ENCODE measurements at regions not wholly inside any gene's neighbourhood (a gene's known extent, or its start where the extent isn't known, plus 50 kb on each side); places are given as distances from the start of the nearest gene placed in this dataset.
"Not testable (repeated sequence)": the region's sequence is repeated elsewhere in the genome, so short reads cannot be mapped to it uniquely, and the experiment has no call there.

DNA sequence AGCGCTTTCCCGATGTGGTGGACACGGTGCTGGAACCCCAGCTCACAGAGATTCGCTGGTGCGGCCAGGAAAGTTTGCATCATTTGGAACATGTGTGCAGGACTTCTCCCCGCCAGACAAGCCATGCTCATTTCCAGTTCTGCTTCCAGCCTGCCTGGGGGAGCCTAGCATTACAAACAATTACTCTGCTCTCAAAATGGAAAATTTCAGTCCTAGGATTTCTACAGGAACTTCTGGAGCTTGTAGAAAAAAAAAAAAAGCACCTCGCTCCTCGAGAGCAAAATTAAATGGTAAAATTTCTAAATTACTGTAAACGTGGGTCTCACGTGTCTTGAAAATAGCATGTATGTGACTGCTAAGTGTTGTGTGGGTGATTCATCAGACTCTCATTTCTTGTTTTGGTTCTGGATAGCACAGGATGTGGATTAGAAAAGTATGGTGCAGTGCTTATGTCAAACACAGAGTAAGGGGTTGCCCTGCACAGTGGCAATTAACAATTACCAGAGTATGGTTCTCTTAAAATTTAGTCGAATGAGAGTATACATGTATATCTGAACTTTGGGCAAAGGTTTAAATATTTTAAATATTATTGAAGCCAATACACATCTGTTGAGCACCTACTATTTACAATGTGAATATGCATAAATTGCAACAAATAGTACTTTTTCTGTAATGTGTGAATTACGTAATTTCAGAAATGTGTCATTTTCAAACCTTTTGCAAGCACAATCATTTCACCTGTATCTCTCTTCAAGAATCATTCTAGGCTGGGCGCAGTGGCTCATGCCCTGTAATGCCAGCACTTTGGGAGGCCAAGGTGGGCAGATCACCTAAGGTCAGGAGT is 61.8 kb upstream of the PTGFRN start:
- H3K36me3 ChIP-seq = no peaks in the 10 kb centered on the region
- H3K27ac ChIP-seq = peak overlapping the region in 2 of 4 donors; percentile 43 to 47
- no peaks in the 10 kb centered on the region for H3K27me3 ChIP-seq
- TF ChIP-seq POLR2A (IDR thresholded peaks at IDR 0.05) (no peak), POLR2AphosphoS5 (IDR thresholded peaks at IDR 0.05) (no peak), EP300 (IDR thresholded peaks at IDR 0.05) (no peak)
- TF ChIP-seq, protein P1, sequence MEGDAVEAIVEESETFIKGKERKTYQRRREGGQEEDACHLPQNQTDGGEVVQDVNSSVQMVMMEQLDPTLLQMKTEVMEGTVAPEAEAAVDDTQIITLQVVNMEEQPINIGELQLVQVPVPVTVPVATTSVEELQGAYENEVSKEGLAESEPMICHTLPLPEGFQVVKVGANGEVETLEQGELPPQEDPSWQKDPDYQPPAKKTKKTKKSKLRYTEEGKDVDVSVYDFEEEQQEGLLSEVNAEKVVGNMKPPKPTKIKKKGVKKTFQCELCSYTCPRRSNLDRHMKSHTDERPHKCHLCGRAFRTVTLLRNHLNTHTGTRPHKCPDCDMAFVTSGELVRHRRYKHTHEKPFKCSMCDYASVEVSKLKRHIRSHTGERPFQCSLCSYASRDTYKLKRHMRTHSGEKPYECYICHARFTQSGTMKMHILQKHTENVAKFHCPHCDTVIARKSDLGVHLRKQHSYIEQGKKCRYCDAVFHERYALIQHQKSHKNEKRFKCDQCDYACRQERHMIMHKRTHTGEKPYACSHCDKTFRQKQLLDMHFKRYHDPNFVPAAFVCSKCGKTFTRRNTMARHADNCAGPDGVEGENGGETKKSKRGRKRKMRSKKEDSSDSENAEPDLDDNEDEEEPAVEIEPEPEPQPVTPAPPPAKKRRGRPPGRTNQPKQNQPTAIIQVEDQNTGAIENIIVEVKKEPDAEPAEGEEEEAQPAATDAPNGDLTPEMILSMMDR (IDR thresholded peaks at IDR 0.05) = no peak
- 46 to 56% methylated on average over 9 to 13 of the region's 13 CpGs for WGBS, 2 donors (ENCODE audit: low coverage in 1 of 2)
- no peak overlapping the region for H3K4me3 ChIP-seq
- H3K4me1 ChIP-seq = no peaks in the 10 kb centered on the region
- H3K9me3 ChIP-seq = peaks cover 0 to 4% (median 0%) of the 10 kb centered on the region in 3 donors
- ATAC-seq = peak; percentile 81

DNA sequence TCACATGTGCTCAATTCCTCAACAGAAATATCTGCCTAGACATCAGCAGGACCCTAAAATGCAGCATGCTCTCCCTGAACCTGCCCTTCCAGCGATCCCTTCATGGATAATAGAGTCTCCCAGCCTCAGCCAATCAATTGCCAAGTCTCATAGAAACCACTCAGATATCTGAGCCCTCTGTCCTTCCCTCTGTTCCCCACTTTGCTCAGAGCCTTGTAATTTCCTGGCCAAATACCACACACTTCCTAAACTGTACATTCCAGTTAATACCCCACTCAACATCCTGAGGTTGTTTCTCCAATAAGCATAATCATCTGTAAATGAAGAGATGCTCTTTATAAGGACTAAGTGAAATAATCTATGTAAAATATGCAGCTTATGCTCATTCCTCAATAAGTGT is 59.3 kb upstream of the PTGFRN start:
- H3K4me3 ChIP-seq = no peak overlapping the region
- TF ChIP-seq POLR2AphosphoS5 (IDR thresholded peaks at IDR 0.05) (no peak), POLR2A (IDR thresholded peaks at IDR 0.05) (no peak), EP300 (IDR thresholded peaks at IDR 0.05) (no peak)
- TF ChIP-seq, protein P1 (IDR thresholded peaks at IDR 0.05) = no peak
- ATAC-seq = no peak
- peaks cover 8 to 20% (median 13%) of the 10 kb centered on the region in 3 donors for H3K4me1 ChIP-seq
- H3K9me3 ChIP-seq = no peaks in the 10 kb centered on the region
- H3K36me3 ChIP-seq = no peaks in the 10 kb centered on the region
- H3K27ac ChIP-seq = no peak overlapping the region
- 100% methylated on average over 1 of the region's 1 CpG; no CpG with 5 or more reads in 1 of the 2 donors for WGBS, 2 donors (ENCODE audit: low coverage in 1 of 2)
- H3K27me3 ChIP-seq = no peaks in the 10 kb centered on the region

DNA sequence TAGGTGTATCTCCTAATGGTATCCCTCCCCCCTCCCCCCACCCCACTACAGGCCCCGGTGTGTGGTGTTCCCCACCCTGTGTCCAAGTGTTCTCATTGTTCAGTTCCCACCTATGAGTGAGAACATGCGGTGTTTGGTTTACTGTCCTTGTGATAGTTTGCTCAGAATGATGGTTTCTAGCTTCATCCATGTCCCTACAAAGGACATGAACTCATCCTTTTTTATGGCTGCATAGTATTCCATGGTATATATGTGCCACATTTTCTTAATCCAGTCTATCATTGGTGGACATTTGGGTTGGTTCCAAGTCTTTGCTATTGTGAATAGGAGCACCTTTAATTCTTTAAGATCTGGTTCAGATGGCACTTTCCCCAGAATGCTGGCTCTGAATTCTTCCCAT is 58.5 kb upstream of the PTGFRN start:
- WGBS, 2 donors (ENCODE audit: low coverage in 1 of 2) = 100% methylated on average over 2 of the region's 2 CpGs; no CpG with 5 or more reads in 1 of the 2 donors
- not testable (repeated sequence) for H3K27me3 ChIP-seq, ATAC-seq, H3K9me3 ChIP-seq, H3K36me3 ChIP-seq, H3K4me3 ChIP-seq, H3K27ac ChIP-seq
- H3K4me1 ChIP-seq = peaks cover 8 to 27% (median 15%) of the 10 kb centered on the region in 3 donors

DNA sequence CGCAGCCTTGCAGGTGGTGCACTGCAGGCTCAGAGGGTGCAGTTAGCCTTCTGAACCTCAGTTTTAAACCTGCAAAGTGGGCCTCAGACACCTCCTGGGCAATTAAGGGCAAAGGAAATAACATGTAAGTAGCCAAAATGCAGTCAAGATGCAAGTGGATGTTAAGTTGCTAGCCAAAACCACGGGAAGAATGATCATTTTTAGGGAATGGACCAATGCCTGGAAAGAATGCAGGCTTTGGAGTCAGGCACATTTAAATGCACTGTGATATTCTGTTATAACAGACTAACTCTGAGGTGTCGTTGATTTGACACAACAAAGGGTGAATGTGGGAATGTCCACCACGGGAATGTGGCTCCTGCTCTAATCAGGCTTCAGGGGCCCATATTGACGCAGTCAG is 57.9 kb upstream of the PTGFRN start:
- ATAC-seq = no peak
- 83 to 86% methylated on average over 2 to 5 of the region's 5 CpGs for WGBS, 2 donors (ENCODE audit: low coverage in 1 of 2)
- no peaks in the 10 kb centered on the region for H3K36me3 ChIP-seq
- peaks cover 8 to 30% (median 15%) of the 10 kb centered on the region in 3 donors for H3K4me1 ChIP-seq
- H3K27ac ChIP-seq = no peak overlapping the region
- H3K4me3 ChIP-seq = no peak overlapping the region
- no peak for TF ChIP-seq POLR2AphosphoS5 (IDR thresholded peaks at IDR 0.05)
- no peak for TF ChIP-seq EP300 (IDR thresholded peaks at IDR 0.05)
- TF ChIP-seq, protein P1 (IDR thresholded peaks at IDR 0.05) = no peak
- TF ChIP-seq POLR2A (IDR thresholded peaks at IDR 0.05) = no peak
- H3K27me3 ChIP-seq = no peaks in the 10 kb centered on the region
- H3K9me3 ChIP-seq = no peaks in the 10 kb centered on the region

DNA sequence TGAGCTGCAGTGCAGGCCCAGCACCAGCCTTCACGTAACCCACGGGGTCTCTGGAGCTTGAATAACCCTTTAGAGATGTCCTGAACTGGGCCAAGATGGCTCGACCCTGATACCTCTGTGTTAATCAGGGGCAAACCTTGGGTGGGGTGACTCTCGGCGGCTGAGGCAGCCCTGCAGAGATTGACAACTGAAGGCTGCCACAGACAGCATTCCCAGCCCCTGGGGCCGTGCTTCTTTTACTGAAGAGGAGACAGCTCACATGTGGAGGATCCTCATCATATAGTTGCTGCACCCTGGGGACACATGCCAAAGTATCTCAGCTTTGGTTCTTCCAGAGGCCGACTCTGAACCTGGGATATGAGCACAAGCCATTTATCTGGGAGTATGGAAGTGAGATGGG is 57.3 kb upstream of the PTGFRN start:
- no peak overlapping the region for H3K27ac ChIP-seq
- ATAC-seq = no peak
- no peaks in the 10 kb centered on the region for H3K36me3 ChIP-seq
- H3K27me3 ChIP-seq = no peaks in the 10 kb centered on the region
- whole genome bisulfite sequencing, 2 donors (ENCODE audit: low coverage in 1 of 2) = 93 to 100% methylated on average over 1 to 2 of the region's 7 CpGs
- H3K4me1 ChIP-seq = peaks cover 8 to 30% (median 15%) of the 10 kb centered on the region in 3 donors
- no peaks in the 10 kb centered on the region for H3K9me3 ChIP-seq
- TF ChIP-seq POLR2AphosphoS5 (IDR thresholded peaks at IDR 0.05) (no peak), EP300 (IDR thresholded peaks at IDR 0.05) (no peak), POLR2A (IDR thresholded peaks at IDR 0.05) (no peak)
- TF ChIP-seq, protein P1 (IDR thresholded peaks at IDR 0.05) = no peak
- no peak overlapping the region for H3K4me3 ChIP-seq
